SU-DHL-6 (cell line): ENCODE measurements at regions not wholly inside any gene's neighbourhood (a gene's known extent, or its start where the extent isn't known, plus 50 kb on each side); places are given as distances from the start of the nearest gene placed in this dataset.

Source experiments
- H2AFZ ChIP-seq: fragments of 200-600 bp; sonication (generic); 2 replicates; pipeline ENCODE4 v1.6.1; 2014; ENCODE audit warnings: low read depth, mild to moderate bottlenecking, moderate library complexity, mixed read lengths, antibody characterized with exemption, low read length; ENCODE audit not compliant: severe bottlenecking
- H3F3A ChIP-seq: fragments of 200-600 bp; shearing (Covaris generic); 2 replicates; pipeline ENCODE4 v1.6.0; 2016; ENCODE audit warnings: antibody characterized with exemption, mild to moderate bottlenecking; ENCODE audit not compliant: insufficient read depth
- H3K27ac ChIP-seq: fragments of 200-600 bp; sonication (generic); 2 replicates; pipeline ENCODE4 v1.5.1; 2016; ENCODE audit warnings: low read depth, mild to moderate bottlenecking, low read length, moderate library complexity, mixed read lengths
- H3K27me3 ChIP-seq: fragments of 200-600 bp; sonication (generic), shearing (Covaris generic); 2 replicates; pipeline ENCODE4 v1.6.0; 2014; ENCODE audit warnings: mild to moderate bottlenecking, low read length
- H3K36me3 ChIP-seq: fragments of 200-600 bp; sonication (generic); 2 replicates; pipeline ENCODE4 v1.6.1; 2014; ENCODE audit warnings: mild to moderate bottlenecking, low read length, mixed read lengths
- H3K4me2 ChIP-seq: fragments of 300-600, 200-600 bp; shearing (Covaris generic), sonication (generic); 2 replicates; pipeline ENCODE4 v1.6.0; 2014; ENCODE audit warnings: low read length, low read depth, mild to moderate bottlenecking; ENCODE audit not compliant: poor library complexity, severe bottlenecking
- H3K4me3 ChIP-seq: fragments of 200-600 bp; sonication (generic); 2 replicates; pipeline ENCODE4 v1.5.1; 2014; ENCODE audit warnings: antibody characterized with exemption, low read length, mild to moderate bottlenecking, mixed read lengths; ENCODE audit not compliant: insufficient read depth, poor library complexity, severe bottlenecking
- H3K79me2 ChIP-seq: fragments of 200-600 bp; sonication (generic); 2 replicates; pipeline ENCODE4 v1.6.1; 2014; ENCODE audit warnings: mild to moderate bottlenecking, low read length, moderate library complexity; ENCODE audit not compliant: insufficient read depth
- H3K9ac ChIP-seq: fragments of 200-600 bp; sonication (generic); 2 replicates; pipeline ENCODE4 v1.7.0; 2014; ENCODE audit warnings: mild to moderate bottlenecking, low read length
- H3K9me2 ChIP-seq: fragments of 200-600 bp; sonication (generic); replicated peaks from 2 replicates; pipeline ENCODE4 v1.6.1; 2014; ENCODE audit warnings: low read length; ENCODE audit not compliant: insufficient read depth
- H3K9me3 ChIP-seq: fragments of 200-600 bp; sonication (generic); 2 replicates; pipeline ENCODE4 v1.6.1; 2014; ENCODE audit warnings: low read length, mixed read lengths; ENCODE audit not compliant: insufficient read depth
- H4K20me1 ChIP-seq: fragments of 200-600 bp; sonication (generic); 2 replicates; pipeline ENCODE4 v1.6.1; 2014; ENCODE audit warnings: low read depth, mild to moderate bottlenecking, antibody characterized with exemption, low read length, moderate library complexity, mixed read lengths
- CTCF ChIP-seq: fragments of 200-600 bp; sonication (generic); IDR thresholded peaks from one replicate; pipeline ENCODE4 v1.5.1; 2017; ENCODE audit warnings: antibody characterized with exemption, mild to moderate bottlenecking, low read length, moderate library complexity; ENCODE audit not compliant: insufficient read depth, poor library complexity, severe bottlenecking
- EZH2phosphoT487 ChIP-seq: fragments of 200-600 bp; sonication (generic), shearing (Covaris generic); conservative IDR thresholded peaks from 2 replicates; pipeline ENCODE4 v1.6.1; 2018; ENCODE audit warnings: mild to moderate bottlenecking, antibody characterized with exemption, low read length, moderate library complexity, mixed read lengths

- no peak overlapping the region for H3K4me2 ChIP-seq
- H3K36me3 ChIP-seq = no peaks in the 10 kb centered on the region
- no peaks in the 10 kb centered on the region for H4K20me1 ChIP-seq
- no peak overlapping the region for H2AFZ ChIP-seq
- H3K27ac ChIP-seq = no peak overlapping the region
- H3K79me2 ChIP-seq = no peaks in the 10 kb centered on the region
- no peaks in the 10 kb centered on the region for H3K9me3 ChIP-seq
- no peak overlapping the region for H3K9ac ChIP-seq
- TF ChIP-seq EZH2phosphoT487 (no peak), CTCF (no peak)
- no peaks in the 10 kb centered on the region for H3K27me3 ChIP-seq
- no peaks in the 10 kb centered on the region; the same call in 1 of the 2 replicates for H3F3A ChIP-seq
- H3K9me2 ChIP-seq = no peaks in the 10 kb centered on the region
- no peak overlapping the region for H3K4me3 ChIP-seq
Measured at GRCh38 chr9:36772449-36773403, 200.0 kb downstream of the MELK start.

- Histone ChIP-seq H3K4me2 (no peak overlapping the region), H3F3A (no peaks in the 10 kb centered on the region), H3K9ac (no peak overlapping the region), H3K9me2 (no peaks in the 10 kb centered on the region), H3K36me3 (no peaks in the 10 kb centered on the region), H3K27me3 (no peaks in the 10 kb centered on the region), H3K79me2 (no peaks in the 10 kb centered on the region), H3K4me3 (no peak overlapping the region), H3K9me3 (no peaks in the 10 kb centered on the region), H3K27ac (no peak overlapping the region), H4K20me1 (no peaks in the 10 kb centered on the region), H2AFZ (no peak overlapping the region)
- TF ChIP-seq EZH2phosphoT487 (no peak), CTCF (no peak)
Measured at GRCh38 chr9:36778682-36779081, 206.0 kb downstream of the MELK start.

GRCh38 chr9:36779582-36779981 is 206.9 kb downstream of the MELK start:
- H3F3A ChIP-seq = no peaks in the 10 kb centered on the region
- H3K9ac ChIP-seq = no peak overlapping the region
- 0 out of 2 replicates have a peak, but pooled peaks cover 2% of the 10 kb centered on the region for H3K27me3 ChIP-seq
- no peaks in the 10 kb centered on the region for H3K79me2 ChIP-seq
- TF ChIP-seq CTCF = no peak
- no peak for TF ChIP-seq EZH2phosphoT487
- H3K4me2 ChIP-seq = no peak overlapping the region
- no peaks in the 10 kb centered on the region for H3K36me3 ChIP-seq
- no peak overlapping the region for H2AFZ ChIP-seq
- H3K9me2 ChIP-seq = no peaks in the 10 kb centered on the region
- H3K9me3 ChIP-seq = no peaks in the 10 kb centered on the region
- H3K27ac ChIP-seq = no peak overlapping the region
- H4K20me1 ChIP-seq = no peaks in the 10 kb centered on the region
- H3K4me3 ChIP-seq = no peak overlapping the region
